ENCODE measurements at regions not wholly inside any gene's neighbourhood (a gene's known extent, or its start where the extent isn't known, plus 50 kb on each side); places are given as distances from the start of the nearest gene placed in this dataset.

- H3K9me3 ChIP-seq (replicated peaks; ENCODE audit: control insufficient read depth, insufficient read depth, low read length), result no peaks in the 10 kb centered on the region
- H3K4me3 ChIP-seq (replicated peaks in 1 of 3; ENCODE audit: insufficient read depth in 1 of 3, low read depth in 1 of 3, low read length in 3 of 3), result no peak overlapping the region
- ChIA-PET POLR2A (no interaction called here), CTCF (no interaction called here)
- no peaks in the 10 kb centered on the region for H3K36me3 ChIP-seq (ENCODE audit: control insufficient read depth in 2 of 2, extremely low read depth in 1 of 2, insufficient read depth in 2 of 2, low read length in 2 of 2)
- DNase-seq (ENCODE audit: low read depth, low spot score), result no peak
- H3K4me1 ChIP-seq (ENCODE audit: control insufficient read depth, extremely low read depth, insufficient read depth, low read length), result no peaks in the 10 kb centered on the region
- H2AFZ ChIP-seq (ENCODE audit: low read depth, low read length), result no peak overlapping the region
- no TSS peak for BruUV-seq (replicated peaks)
- no peaks in the 10 kb centered on the region for H4K20me1 ChIP-seq (replicated peaks; ENCODE audit: control insufficient read depth, extremely low read depth, insufficient read depth, low read length)
- intact Hi-C loops (cut with micrococcal nuclease) (loop anchor here (10.0 kb wide), 1 partner anchor 173 kb away; no protein-coding TSS in a partner anchor), dilution Hi-C loops (cut with MboI; ENCODE audit: extremely low pct_ligation_motif_present, low sequenced_read_pairs) (no loop called here)
- no peak for FAIRE-seq
- no peaks in the 10 kb centered on the region for H3K9me1 ChIP-seq (replicated peaks; ENCODE audit: control insufficient read depth, extremely low read depth, insufficient read depth, low read length)
- TF ChIP-seq EZH2 (IDR thresholded peaks at IDR 0.05; ENCODE audit: borderline replicate concordance, low read depth, low read length, severe bottlenecking), result no peak
- no peak overlapping the region for H3K9ac ChIP-seq (replicated peaks; ENCODE audit: extremely low read depth, insufficient read depth, low read length)
- no peaks in the 10 kb centered on the region for H3K27me3 ChIP-seq (ENCODE audit: control insufficient read depth in 2 of 2, insufficient read depth in 2 of 2, low read length in 2 of 2)
- H3K4me2 ChIP-seq (ENCODE audit: insufficient read depth, low read length), result no peak overlapping the region
- no peaks in the 10 kb centered on the region for H3K79me2 ChIP-seq (ENCODE audit: control insufficient read depth, insufficient read depth, low read length)
- no peak overlapping the region for H3K27ac ChIP-seq (ENCODE audit: insufficient read depth, low read depth, low read length)
Measured at GRCh38 chr3:127371846-127372245, 84.0 kb upstream of the PRR20G start.

DNA sequence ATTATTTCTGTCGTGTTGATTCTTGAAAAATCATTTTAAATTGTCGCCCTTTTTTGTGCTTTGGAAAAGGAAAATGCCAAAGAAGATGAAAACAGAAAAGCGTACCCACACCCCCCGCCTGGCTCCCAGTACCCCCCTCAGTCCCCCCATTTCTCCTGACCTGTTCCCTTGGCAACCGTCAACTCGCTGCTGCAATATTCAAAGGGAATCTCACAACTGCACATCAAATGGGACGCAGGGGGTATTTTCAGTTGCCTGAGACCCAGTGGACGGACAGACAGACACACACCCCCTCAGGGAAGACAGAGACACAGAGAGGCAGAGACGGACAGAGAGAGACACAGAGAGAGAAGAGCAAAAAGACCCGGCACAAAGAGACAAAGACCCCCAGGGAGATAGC, 83.5 kb upstream of the PRR20G start:
- no peaks in the 10 kb centered on the region for H3K9me3 ChIP-seq (replicated peaks; ENCODE audit: control insufficient read depth, insufficient read depth, low read length)
- no peak overlapping the region for H3K4me3 ChIP-seq (replicated peaks in 1 of 3; ENCODE audit: insufficient read depth in 1 of 3, low read depth in 1 of 3, low read length in 3 of 3)
- dilution Hi-C loops (cut with MboI; ENCODE audit: extremely low pct_ligation_motif_present, low sequenced_read_pairs), result no loop called here
- DNase-seq (ENCODE audit: low read depth, low spot score) (no peak), FAIRE-seq (no peak)
- intact Hi-C loops (cut with micrococcal nuclease), result loop anchor here (10.0 kb wide), 1 partner anchor 173 kb away; no protein-coding TSS in a partner anchor
- H3K79me2 ChIP-seq (ENCODE audit: control insufficient read depth, insufficient read depth, low read length), result no peaks in the 10 kb centered on the region
- no peaks in the 10 kb centered on the region for H4K20me1 ChIP-seq (replicated peaks; ENCODE audit: control insufficient read depth, extremely low read depth, insufficient read depth, low read length)
- ChIA-PET POLR2A (no interaction called here), CTCF (no interaction called here)
- peaks cover 0 to 2% of the 10 kb centered on the region in 2 experiments for H3K27me3 ChIP-seq (ENCODE audit: control insufficient read depth in 2 of 2, insufficient read depth in 2 of 2, low read length in 2 of 2)
- no peaks in the 10 kb centered on the region for H3K36me3 ChIP-seq (ENCODE audit: control insufficient read depth in 2 of 2, extremely low read depth in 1 of 2, insufficient read depth in 2 of 2, low read length in 2 of 2)
- TF ChIP-seq POLR2A (IDR thresholded peaks at IDR 0.05; ENCODE audit: low read depth, low read length), result no peak
- TF ChIP-seq MYC (IDR thresholded peaks at IDR 0.05; ENCODE audit: low read depth, low read length), result no peak
- TF ChIP-seq JUN (IDR thresholded peaks at IDR 0.05; ENCODE audit: borderline replicate concordance, insufficient read depth, insufficient read length, low read depth), result no peak
- TF ChIP-seq POLR2AphosphoS5 (IDR thresholded peaks at IDR 0.05; ENCODE audit: insufficient read depth, low read depth, low read length), result no peak
- TF ChIP-seq, protein P1, sequence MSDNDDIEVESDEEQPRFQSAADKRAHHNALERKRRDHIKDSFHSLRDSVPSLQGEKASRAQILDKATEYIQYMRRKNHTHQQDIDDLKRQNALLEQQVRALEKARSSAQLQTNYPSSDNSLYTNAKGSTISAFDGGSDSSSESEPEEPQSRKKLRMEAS (IDR thresholded peaks at IDR 0.05; ENCODE audit: insufficient read depth, insufficient read length), result no peak
- no peak for TF ChIP-seq GATA2 (IDR thresholded peaks at IDR 0.05; ENCODE audit: insufficient read depth, insufficient read length, low read depth, low read length)
- no peak for TF ChIP-seq CTCF (IDR thresholded peaks at IDR 0.05; ENCODE audit: extremely low read depth in 1 of 2, insufficient read depth in 1 of 2, low read depth in 1 of 2, low read length in 2 of 2)
- no peak for TF ChIP-seq FOS (IDR thresholded peaks at IDR 0.05; ENCODE audit: borderline replicate concordance, insufficient read depth, low read length)
- no peak for TF ChIP-seq EZH2 (IDR thresholded peaks at IDR 0.05; ENCODE audit: borderline replicate concordance, low read depth, low read length, severe bottlenecking)
- H3K9me1 ChIP-seq (replicated peaks; ENCODE audit: control insufficient read depth, extremely low read depth, insufficient read depth, low read length), result no peaks in the 10 kb centered on the region
- H3K4me2 ChIP-seq (ENCODE audit: insufficient read depth, low read length), result no peak overlapping the region
- no peaks in the 10 kb centered on the region for H3K4me1 ChIP-seq (ENCODE audit: control insufficient read depth, extremely low read depth, insufficient read depth, low read length)
- no peak overlapping the region for H3K9ac ChIP-seq (replicated peaks; ENCODE audit: extremely low read depth, insufficient read depth, low read length)
- no TSS peak for BruUV-seq (replicated peaks)
- no peak overlapping the region for H2AFZ ChIP-seq (ENCODE audit: low read depth, low read length)
- H3K27ac ChIP-seq (ENCODE audit: insufficient read depth, low read depth, low read length), result no peak overlapping the region

Measured in endothelial cell of umbilical vein (primary cell).